ENCODE measurements at regions not wholly inside any gene's neighbourhood (a gene's known extent, or its start where the extent isn't known, plus 50 kb on each side); places are given as distances from the start of the nearest gene placed in this dataset.
"Not testable (repeated sequence)": the region's sequence is repeated elsewhere in the genome, so short reads cannot be mapped to it uniquely, and the experiment has no call there.

DNA sequence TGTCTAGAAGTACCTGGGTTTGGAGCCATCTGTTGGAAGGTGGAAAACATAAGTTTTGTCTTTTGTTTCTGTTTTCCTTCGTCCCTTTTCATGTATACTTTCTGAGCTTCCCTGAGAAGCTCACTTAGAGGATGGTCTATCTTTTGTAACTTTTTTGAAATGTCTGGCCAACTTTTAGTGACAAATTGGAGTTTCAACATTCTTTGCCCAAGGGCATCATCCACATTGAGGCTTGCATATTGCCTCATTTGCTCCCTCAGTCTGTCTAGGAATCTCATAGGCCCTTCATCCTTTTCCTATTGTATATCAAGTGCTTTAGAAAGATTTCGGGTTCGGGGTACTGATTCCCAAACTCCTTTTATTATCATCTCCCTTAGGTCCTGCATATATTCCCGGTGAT lies 152.7 kb upstream of the GALNT15 start:
- TF ChIP-seq, protein P1, sequence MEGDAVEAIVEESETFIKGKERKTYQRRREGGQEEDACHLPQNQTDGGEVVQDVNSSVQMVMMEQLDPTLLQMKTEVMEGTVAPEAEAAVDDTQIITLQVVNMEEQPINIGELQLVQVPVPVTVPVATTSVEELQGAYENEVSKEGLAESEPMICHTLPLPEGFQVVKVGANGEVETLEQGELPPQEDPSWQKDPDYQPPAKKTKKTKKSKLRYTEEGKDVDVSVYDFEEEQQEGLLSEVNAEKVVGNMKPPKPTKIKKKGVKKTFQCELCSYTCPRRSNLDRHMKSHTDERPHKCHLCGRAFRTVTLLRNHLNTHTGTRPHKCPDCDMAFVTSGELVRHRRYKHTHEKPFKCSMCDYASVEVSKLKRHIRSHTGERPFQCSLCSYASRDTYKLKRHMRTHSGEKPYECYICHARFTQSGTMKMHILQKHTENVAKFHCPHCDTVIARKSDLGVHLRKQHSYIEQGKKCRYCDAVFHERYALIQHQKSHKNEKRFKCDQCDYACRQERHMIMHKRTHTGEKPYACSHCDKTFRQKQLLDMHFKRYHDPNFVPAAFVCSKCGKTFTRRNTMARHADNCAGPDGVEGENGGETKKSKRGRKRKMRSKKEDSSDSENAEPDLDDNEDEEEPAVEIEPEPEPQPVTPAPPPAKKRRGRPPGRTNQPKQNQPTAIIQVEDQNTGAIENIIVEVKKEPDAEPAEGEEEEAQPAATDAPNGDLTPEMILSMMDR (IDR thresholded peaks at IDR 0.05) = not testable (repeated sequence)
- TF ChIP-seq POLR2A (IDR thresholded peaks at IDR 0.05) = not testable (repeated sequence)

Measured in uterus (tissue), 2 donors.